HG02938 (cell line): ENCODE measurements at regions not wholly inside any gene's neighbourhood (a gene's known extent, or its start where the extent isn't known, plus 50 kb on each side); places are given as distances from the start of the nearest gene placed in this dataset.
"Not testable (repeated sequence)": the region's sequence is repeated elsewhere in the genome, so short reads cannot be mapped to it uniquely, and the experiment has no call there.

Source experiments
- ATAC-seq: cut with Tn5 transposase; IDR thresholded peaks from one replicate; pipeline ENCODE4 v1.9.1; 2021; ENCODE audit warnings: mild to moderate bottlenecking, moderate library complexity; ENCODE audit not compliant: unreplicated experiment

GRCh38 chr17:33925649-33926048 is 329.4 kb upstream of the CCL2 start:
- ATAC-seq: no peak

DNA sequence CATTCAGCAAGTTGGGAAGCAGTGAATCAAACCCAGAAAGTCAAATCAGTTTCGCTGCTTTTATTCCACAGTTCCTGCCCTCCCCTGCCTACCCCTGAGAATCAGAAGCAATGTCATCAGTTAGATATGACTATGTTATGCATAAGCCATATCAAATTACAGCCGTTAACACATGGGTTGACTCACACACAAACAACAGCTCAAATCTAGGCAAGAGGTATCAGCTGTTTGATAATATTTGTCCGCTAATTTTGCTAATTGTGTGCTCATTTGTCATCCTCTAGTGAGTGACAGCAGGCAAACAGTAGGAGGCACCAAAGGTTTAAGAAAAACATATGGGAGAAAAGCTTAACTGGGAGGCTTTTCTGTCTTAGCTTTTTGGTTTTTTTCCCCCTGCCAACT is 327.4 kb upstream of the CCL2 start:
- ATAC-seq: no peak

- no peak for ATAC-seq
Observed at GRCh38 chr17:33929181-33929724, 325.8 kb upstream of the CCL2 start.

GRCh38 chr17:33931148-33931814 is 323.8 kb upstream of the CCL2 start:
- ATAC-seq: not testable (repeated sequence)

DNA sequence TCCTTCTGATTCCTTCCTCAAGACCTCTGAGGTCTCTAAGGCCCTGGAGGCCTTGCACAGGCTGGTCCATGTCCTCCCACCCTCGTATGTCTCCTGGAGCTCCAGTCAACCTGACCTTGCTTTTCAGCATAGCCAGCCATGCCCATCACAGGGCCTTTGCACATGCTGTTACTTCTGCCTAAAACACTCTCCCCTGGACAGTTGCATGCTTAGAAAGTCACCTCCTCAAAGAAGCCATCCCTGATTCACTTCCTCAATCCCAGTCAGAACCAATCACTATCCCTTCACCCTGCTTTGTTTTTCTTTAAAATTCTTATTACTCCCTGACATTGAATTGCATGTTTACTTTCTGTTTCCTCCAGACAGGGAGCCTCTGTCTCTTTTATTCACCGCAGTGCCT is 322.1 kb upstream of the CCL2 start:
- no peak for ATAC-seq

GRCh38 chr17:33933576-33933975 is 321.5 kb upstream of the CCL2 start:
- no peak for ATAC-seq

DNA sequence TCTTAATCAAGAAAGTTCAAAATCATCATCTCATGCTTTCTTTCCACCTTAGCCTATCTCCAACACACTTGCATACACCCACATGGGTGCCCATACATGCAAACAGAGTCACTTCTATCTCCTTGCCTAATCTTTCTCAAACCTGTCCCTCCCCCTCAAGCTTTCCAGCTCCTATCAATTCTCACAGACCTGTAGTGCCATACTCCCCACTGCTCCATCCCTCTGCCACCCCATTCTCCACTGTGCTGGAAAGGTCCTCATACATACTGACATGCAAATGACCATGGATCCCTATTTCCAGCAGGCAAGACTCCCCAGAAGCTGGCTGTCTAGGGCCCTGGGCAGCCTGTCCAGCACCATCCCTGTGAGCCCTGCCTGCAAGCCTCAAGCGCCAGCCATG is 320.4 kb upstream of the CCL2 start:
- no peak for ATAC-seq

DNA sequence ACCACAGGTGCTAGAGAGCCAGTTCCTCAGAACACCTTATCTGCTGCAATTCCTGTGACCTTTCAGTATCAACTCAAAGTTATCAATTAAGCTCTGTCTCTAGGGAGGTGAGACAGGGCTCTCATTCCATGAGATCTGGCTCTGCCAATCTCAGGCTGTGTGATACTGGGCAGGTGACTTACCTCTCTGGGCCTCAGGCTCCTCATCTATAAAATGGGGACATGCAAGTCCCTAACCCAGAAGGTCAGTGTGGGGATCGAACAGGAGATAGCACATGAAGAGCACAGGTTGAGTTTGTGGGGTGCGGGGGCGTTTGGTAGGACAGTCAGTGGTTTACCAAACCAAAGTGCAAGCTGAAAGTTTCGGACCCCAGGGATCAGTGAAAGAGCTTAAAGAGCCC is 319.3 kb upstream of the CCL2 start:
- ATAC-seq: no peak

DNA sequence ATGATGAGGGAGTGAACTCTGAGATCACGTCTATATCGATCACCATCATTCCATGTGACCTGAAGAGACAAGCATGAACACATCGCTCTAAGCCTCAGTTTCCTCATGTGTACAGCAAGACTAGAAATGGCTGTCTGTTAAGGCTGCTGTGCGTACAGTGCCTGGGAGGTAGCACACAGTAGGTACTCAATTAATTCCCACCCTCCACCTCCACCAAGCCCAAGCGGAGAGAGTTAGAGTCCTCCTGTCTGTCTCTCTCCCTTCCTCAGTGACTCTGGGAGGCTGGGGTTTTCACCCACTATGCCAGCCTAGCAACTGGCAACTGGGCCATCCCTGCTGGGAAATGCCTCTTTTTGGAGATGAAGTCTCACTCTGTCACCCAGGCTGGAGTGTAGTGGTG is 318.3 kb upstream of the CCL2 start:
- ATAC-seq: no peak

GRCh38 chr17:33939959-33940358 is 315.1 kb upstream of the CCL2 start:
- no peak for ATAC-seq

GRCh38 chr17:33940769-33941370 is 314.2 kb upstream of the CCL2 start:
- no peak for ATAC-seq

DNA sequence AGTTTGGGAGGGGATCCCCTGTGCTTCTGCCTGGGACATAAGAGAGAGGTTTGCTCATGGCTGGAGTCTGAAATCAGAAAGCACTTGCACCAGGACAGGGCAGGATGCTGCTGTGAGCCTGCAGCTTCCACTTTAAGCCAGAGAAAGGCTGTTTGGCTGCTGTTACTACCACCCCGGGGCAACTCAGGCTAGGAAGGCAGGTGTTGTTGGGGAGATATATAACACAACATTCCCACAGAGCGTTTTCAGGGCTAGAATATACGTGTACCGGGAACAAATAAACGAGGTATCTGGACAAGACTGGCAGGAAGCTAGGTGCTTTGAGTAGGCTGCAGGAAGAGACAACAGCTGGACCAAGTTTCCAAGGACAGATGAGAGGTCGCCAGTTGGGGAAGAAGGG is 313.3 kb upstream of the CCL2 start:
- ATAC-seq: no peak

GRCh38 chr17:33942414-33942813 is 312.7 kb upstream of the CCL2 start:
- no peak for ATAC-seq

DNA sequence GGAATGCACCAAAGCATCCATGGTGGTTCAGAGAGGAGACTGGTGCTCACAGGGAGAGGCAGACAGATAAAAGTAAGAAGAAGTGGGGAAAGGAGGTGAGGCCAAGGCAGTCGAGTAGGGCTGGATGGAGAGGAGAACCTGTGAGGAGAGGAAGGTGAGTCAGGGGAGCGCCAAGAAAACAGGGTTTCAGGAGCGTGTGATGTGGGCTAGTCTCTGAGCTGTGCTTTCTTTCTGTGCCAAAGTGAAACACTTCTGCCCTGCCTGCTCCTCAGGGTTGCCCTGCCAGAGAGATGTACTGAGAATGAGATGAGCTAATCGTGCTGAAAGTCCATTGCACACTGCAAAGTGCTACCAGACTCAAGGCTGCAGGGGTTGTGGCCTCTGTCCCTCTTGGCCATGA is 310.7 kb upstream of the CCL2 start:
- no peak for ATAC-seq

DNA sequence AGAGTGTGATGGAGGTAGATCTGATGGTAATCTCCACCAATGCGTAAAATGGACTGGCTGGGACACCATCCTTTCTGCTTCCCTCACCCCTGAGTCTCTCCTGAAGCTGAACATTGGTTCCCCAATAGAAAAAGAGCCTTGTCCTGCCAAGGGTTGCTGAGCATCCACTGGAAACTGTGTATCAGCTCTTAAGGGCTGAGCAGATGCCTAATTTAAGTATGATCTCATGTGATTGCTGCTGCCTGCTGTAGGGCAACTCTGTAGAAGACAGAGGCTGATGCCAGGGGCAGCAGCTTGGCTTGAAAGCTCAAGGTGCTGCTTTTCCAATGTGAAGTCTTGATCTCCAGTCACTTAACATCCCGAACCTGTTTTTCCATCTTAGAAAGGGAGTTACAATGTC is 310.3 kb upstream of the CCL2 start:
- ATAC-seq: no peak

- no peak for ATAC-seq
Observed at GRCh38 chr17:33945646-33946546, 309.2 kb upstream of the CCL2 start.

- no peak for ATAC-seq
Observed at GRCh38 chr17:33947762-33948161, 307.3 kb upstream of the CCL2 start.

DNA sequence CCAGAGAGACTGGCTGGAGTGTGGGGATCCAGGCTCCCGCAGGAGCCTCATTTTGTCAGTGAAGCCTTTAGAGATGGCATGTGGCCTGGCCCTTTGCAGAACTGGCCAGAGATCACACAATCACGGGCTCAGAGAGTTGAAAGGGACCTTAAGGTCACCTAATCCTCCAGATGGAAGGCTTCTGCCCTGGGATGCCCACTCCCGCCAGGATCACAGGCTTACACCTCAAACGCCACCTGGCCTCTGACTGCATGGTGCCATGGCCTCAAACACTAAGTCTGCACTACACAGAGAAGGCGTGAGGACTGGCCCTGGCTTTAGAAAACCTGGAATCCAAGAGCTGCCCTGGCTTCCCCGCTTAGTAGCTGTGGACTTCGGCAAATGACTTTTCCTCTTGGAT is 306.8 kb upstream of the CCL2 start:
- ATAC-seq: no peak

GRCh38 chr17:33949100-33949499 is 306.0 kb upstream of the CCL2 start:
- ATAC-seq: no peak

GRCh38 chr17:33950061-33950460 is 305.0 kb upstream of the CCL2 start:
- no peak for ATAC-seq

DNA sequence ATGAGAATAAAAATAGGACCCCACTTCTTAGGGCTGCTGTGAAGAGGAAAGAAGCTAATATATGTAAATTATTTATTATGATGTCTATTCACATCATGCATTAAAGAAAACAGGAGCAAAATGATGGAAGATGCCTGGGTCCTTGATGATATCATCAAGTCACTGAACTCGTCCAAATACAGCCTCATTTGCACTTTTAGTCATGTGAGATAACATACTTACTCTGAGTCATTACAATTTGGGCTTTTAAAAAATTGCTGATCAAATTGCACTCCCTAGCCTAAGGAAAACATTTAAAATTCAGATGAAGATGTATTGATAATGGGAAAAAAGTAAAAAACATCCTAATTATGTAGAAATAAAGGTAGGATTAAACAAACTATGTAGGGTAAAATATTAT is 302.7 kb upstream of the CCL2 start:
- no peak for ATAC-seq

- no peak for ATAC-seq
Observed at GRCh38 chr17:33954597-33954996, 300.5 kb upstream of the CCL2 start.
